ENCODE measurements at regions not wholly inside any gene's neighbourhood (a gene's known extent, or its start where the extent isn't known, plus 50 kb on each side); places are given as distances from the start of the nearest gene placed in this dataset.

- no peak overlapping the region for H3K27ac ChIP-seq (ENCODE audit: extremely low read length, insufficient read depth, low read length)
- H3K9ac ChIP-seq (ENCODE audit: insufficient read depth, low read depth, low read length): no peak overlapping the region
- ChIA-PET CTCF (ENCODE audit: low intra/inter-chr PET ratio, low total read pairs) (no interaction called here), POLR2A (no interaction called here)
- in situ Hi-C loops (cut with HindIII; ENCODE audit: extremely low pct_ligation_motif_present, low pct_unique_long_range_greater_than_20kb): no loop called here
- no peaks in the 10 kb centered on the region for H4K20me1 ChIP-seq (ENCODE audit: insufficient read depth, low read length)
- no peaks in the 10 kb centered on the region for H3K4me1 ChIP-seq (ENCODE audit: insufficient read depth, low read length)
- no peaks in the 10 kb centered on the region for H3K79me2 ChIP-seq (ENCODE audit: insufficient read depth, low read length)
- H3K27me3 ChIP-seq (ENCODE audit: control insufficient read depth in 1 of 2, insufficient read depth in 2 of 2, low read length in 2 of 2): peaks cover 0 to 17% of the 10 kb centered on the region in 2 experiments; a peak in 3 of 5 replicates
- FAIRE-seq: no peak
- no peak for ATAC-seq
- H3K4me2 ChIP-seq (ENCODE audit: low read depth, low read length): no peak overlapping the region
- intact Hi-C loops (cut with micrococcal nuclease; ENCODE audit: unreplicated experiment): no loop called here
- H3K36me3 ChIP-seq (replicated peaks in 1 of 2; ENCODE audit: control insufficient read depth in 1 of 2, insufficient read depth in 2 of 2, low read length in 2 of 2): no peaks in the 10 kb centered on the region
- H2AFZ ChIP-seq (ENCODE audit: low read length): no peak overlapping the region
- H3K4me3 ChIP-seq (replicated peaks in 1 of 3; ENCODE audit: insufficient read depth in 1 of 3, low read depth in 2 of 3, low read length in 3 of 3): no peak overlapping the region
- no peak for DNase-seq (ENCODE audit: low spot score)
- WGBS (ENCODE audit: low lambda C conversion rate): 0% methylated on average over 3 of the region's 6 CpGs
- BruUV-seq (replicated peaks): no TSS peak
- H3K9me3 ChIP-seq (ENCODE audit: low read length): no peaks in the 10 kb centered on the region
- TF ChIP-seq HNRNPL (IDR thresholded peaks at IDR 0.05; ENCODE audit: low read depth, low read length) (no peak), LBX2 (CRISPR knock-in tag; IDR thresholded peaks at IDR 0.05; ENCODE audit: borderline replicate concordance) (no peak), ZNF251 (CRISPR knock-in tag; IDR thresholded peaks at IDR 0.05) (no peak), ZKSCAN8 (CRISPR knock-in tag; IDR thresholded peaks at IDR 0.05; ENCODE audit: borderline replicate concordance) (no peak), TCF12 (IDR thresholded peaks at IDR 0.05) (no peak), TCF12 (CRISPR knock-in tag; IDR thresholded peaks at IDR 0.05) (no peak), RFX1 (IDR thresholded peaks at IDR 0.05) (peak; percentile 14; the same call in 1 of the 2 replicates)
These were observed 89.9 kb upstream of the KAZN start for GRCh38 chr1:14508613-14509012.

DNA sequence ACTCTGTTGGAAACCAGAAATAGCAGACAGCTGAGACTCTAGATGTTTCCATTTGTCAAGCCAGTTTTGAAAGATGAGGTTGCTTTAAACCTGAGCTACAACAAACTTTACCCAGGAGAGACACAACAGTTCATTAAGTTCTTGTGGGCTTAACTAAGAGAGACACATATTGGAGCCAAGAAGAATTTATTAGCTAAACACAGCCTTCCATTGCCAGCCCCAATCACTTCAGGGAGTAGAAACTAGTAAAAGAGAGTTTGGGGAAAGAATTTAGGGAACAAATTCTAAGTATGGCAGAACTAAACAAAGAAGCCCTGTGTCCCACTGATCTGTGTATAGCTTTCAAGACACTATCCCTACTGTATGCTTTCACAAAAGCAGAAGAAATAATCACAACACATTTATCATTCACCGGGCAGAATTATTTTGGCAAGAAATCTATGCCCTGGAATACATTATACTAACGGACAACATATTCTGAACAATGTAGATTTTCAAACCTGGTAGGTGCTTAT is 87.3 kb upstream of the KAZN start:
- FAIRE-seq: no peak
- TF ChIP-seq, protein P1, sequence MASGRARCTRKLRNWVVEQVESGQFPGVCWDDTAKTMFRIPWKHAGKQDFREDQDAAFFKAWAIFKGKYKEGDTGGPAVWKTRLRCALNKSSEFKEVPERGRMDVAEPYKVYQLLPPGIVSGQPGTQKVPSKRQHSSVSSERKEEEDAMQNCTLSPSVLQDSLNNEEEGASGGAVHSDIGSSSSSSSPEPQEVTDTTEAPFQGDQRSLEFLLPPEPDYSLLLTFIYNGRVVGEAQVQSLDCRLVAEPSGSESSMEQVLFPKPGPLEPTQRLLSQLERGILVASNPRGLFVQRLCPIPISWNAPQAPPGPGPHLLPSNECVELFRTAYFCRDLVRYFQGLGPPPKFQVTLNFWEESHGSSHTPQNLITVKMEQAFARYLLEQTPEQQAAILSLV (CRISPR knock-in tag; IDR thresholded peaks at IDR 0.05; ENCODE audit: borderline replicate concordance): no peak
- TF ChIP-seq CENPBD1 (CRISPR knock-in tag; IDR thresholded peaks at IDR 0.05; ENCODE audit: borderline replicate concordance, low read depth): no peak
- TF ChIP-seq DMAP1 (CRISPR knock-in tag; IDR thresholded peaks at IDR 0.05): no peak
- TF ChIP-seq ZNF768 (CRISPR knock-in tag; IDR thresholded peaks at IDR 0.05): no peak
- TF ChIP-seq ZNF350 (CRISPR knock-in tag; IDR thresholded peaks at IDR 0.05; ENCODE audit: borderline replicate concordance, low read depth): no peak
- TF ChIP-seq CSRNP1 (CRISPR knock-in tag; IDR thresholded peaks at IDR 0.05): no peak

More for the DNA sequence above, 87.3 kb upstream of the KAZN start:
- 32% methylated on average over 2 of the region's 2 CpGs for WGBS (ENCODE audit: low lambda C conversion rate)
- H2AFZ ChIP-seq (ENCODE audit: low read length): no peak overlapping the region
- H3K27ac ChIP-seq (ENCODE audit: extremely low read length, insufficient read depth, low read length): no peak overlapping the region
- DNase-seq (ENCODE audit: low spot score) (no peak), ATAC-seq (no peak)
- no peaks in the 10 kb centered on the region for H3K79me2 ChIP-seq (ENCODE audit: insufficient read depth, low read length)
- H3K4me2 ChIP-seq (ENCODE audit: low read depth, low read length): no peak overlapping the region
- no peak overlapping the region for H3K4me3 ChIP-seq (replicated peaks in 1 of 3; ENCODE audit: insufficient read depth in 1 of 3, low read depth in 2 of 3, low read length in 3 of 3)
- H3K9ac ChIP-seq (ENCODE audit: insufficient read depth, low read depth, low read length): no peak overlapping the region
- H3K9me3 ChIP-seq (ENCODE audit: low read length): no peaks in the 10 kb centered on the region
- no peaks in the 10 kb centered on the region for H3K36me3 ChIP-seq (replicated peaks in 1 of 2; ENCODE audit: control insufficient read depth in 1 of 2, insufficient read depth in 2 of 2, low read length in 2 of 2)
- H3K27me3 ChIP-seq (ENCODE audit: control insufficient read depth in 1 of 2, insufficient read depth in 2 of 2, low read length in 2 of 2): peaks cover 0 to 12% of the 10 kb centered on the region in 2 experiments; a peak in 2 of 5 replicates
- H4K20me1 ChIP-seq (ENCODE audit: insufficient read depth, low read length): no peaks in the 10 kb centered on the region
- in situ Hi-C loops (cut with HindIII; ENCODE audit: extremely low pct_ligation_motif_present, low pct_unique_long_range_greater_than_20kb) (no loop called here), intact Hi-C loops (cut with micrococcal nuclease; ENCODE audit: unreplicated experiment) (no loop called here)
- BruUV-seq (replicated peaks): no TSS peak
- ChIA-PET CTCF (ENCODE audit: low intra/inter-chr PET ratio, low total read pairs) (no interaction called here), POLR2A (no interaction called here)
- no peaks in the 10 kb centered on the region for H3K4me1 ChIP-seq (ENCODE audit: insufficient read depth, low read length)
